IMR-90 (cell line): ENCODE measurements at regions not wholly inside any gene's neighbourhood (a gene's known extent, or its start where the extent isn't known, plus 50 kb on each side); places are given as distances from the start of the nearest gene placed in this dataset.

ENCODE experiments used
- ATAC-seq: fragments of 200-7000 bp; cut with Tn5 transposase; 2 replicates; pipeline ENCODE4 v1.9.1; 2020; ENCODE audit warnings: low read depth, mild to moderate bottlenecking, moderate library complexity
- BruUV-seq: library from RNA; stranded (reverse); fragments of 400-500 nt; replicated peaks from 2 replicates; lab custom pipeline; 2021; lab: Mats Ljungman, UMichigan
- CTCF ChIA-PET: fragments of 300-600 bp; formaldehyde crosslinking; extraction: SDS; loops from one replicate; lab custom pipeline; 2021; ENCODE audit warnings: antibody characterized with exemption; lab: Yijun Ruan, JAX
- POLR2A ChIA-PET: fragments of 300-600 bp; sonication (Branson Sonifier 250); formaldehyde crosslinking; loops from one replicate; lab custom pipeline; 2022; ENCODE audit warnings: antibody characterized with exemption; ENCODE audit not compliant: unreplicated experiment; lab: Charles Lee
- DNase-seq: peaks from one replicate; pipeline ENCODE4 v3.0.0; 2013
- H2AFZ ChIP-seq: replicated peaks from 2 replicates; pipeline ENCODE3; 2013; ENCODE audit warnings: low read length, mild to moderate bottlenecking; ENCODE audit not compliant: poor library complexity
- H2AK5ac ChIP-seq: 2 replicates; pipeline ENCODE4 v1.6.1; 2013; ENCODE audit warnings: low read depth, low read length, inconsistent platforms
- H2AK9ac ChIP-seq: replicated peaks from 2 replicates; pipeline ENCODE3; 2013; ENCODE audit warnings: mild to moderate bottlenecking, low read depth, low read length, moderate library complexity; ENCODE audit not compliant: poor library complexity
- H2BK120ac ChIP-seq: 2 replicates; pipeline ENCODE4 v1.6.1; 2013; ENCODE audit warnings: low read depth, low read length, inconsistent platforms
- H2BK15ac ChIP-seq: 3 replicates; pipeline ENCODE4 v1.6.1; 2013; ENCODE audit warnings: low read depth, low read length, inconsistent platforms
- H2BK20ac ChIP-seq: 2 replicates; pipeline ENCODE4 v1.6.1; 2013; ENCODE audit warnings: low read depth, mild to moderate bottlenecking, inconsistent platforms, low read length, moderate library complexity
- H2BK5ac ChIP-seq: 2 replicates; pipeline ENCODE4 v1.6.1; 2013; ENCODE audit warnings: mild to moderate bottlenecking, low read depth, low read length, inconsistent platforms; ENCODE audit not compliant: poor library complexity, severe bottlenecking
- H3K14ac ChIP-seq: replicated peaks from 2 replicates; pipeline ENCODE4 v1.6.1; 2013; ENCODE audit warnings: low read depth, low read length, inconsistent platforms
- H3K18ac ChIP-seq: 2 replicates; pipeline ENCODE4 v1.6.1; 2013; ENCODE audit warnings: low read depth, low read length, control low read depth
- H3K23ac ChIP-seq: 2 replicates; pipeline ENCODE4 v1.6.1; 2013; ENCODE audit warnings: low read depth, low read length, inconsistent platforms
- H3K27ac ChIP-seq: 2 replicates; pipeline ENCODE4 v1.5.1; 2013; ENCODE audit warnings: mild to moderate bottlenecking, control low read depth, low read length; ENCODE audit not compliant: insufficient read depth
- H3K27me3 ChIP-seq: 2 replicates; pipeline ENCODE4 v1.6.1; 2013; ENCODE audit warnings: low read length; ENCODE audit not compliant: control insufficient read depth, insufficient read depth
- H3K36me3 ChIP-seq: 2 replicates; pipeline ENCODE4 v1.6.1; 2013; ENCODE audit warnings: low read length, mixed read lengths; ENCODE audit not compliant: control insufficient read depth, insufficient read depth
- H3K4ac ChIP-seq: 2 replicates; pipeline ENCODE4 v1.6.1; 2013; ENCODE audit warnings: low read depth, low read length, inconsistent platforms
- H3K4me1 ChIP-seq: 2 replicates; pipeline ENCODE4 v1.6.1; 2013; ENCODE audit warnings: low read length, mixed read lengths; ENCODE audit not compliant: control insufficient read depth, insufficient read depth
- H3K4me2 ChIP-seq: 2 replicates; pipeline ENCODE4 v1.6.1; 2013; ENCODE audit warnings: low read depth, mild to moderate bottlenecking, control low read depth, low read length, moderate library complexity
- H3K4me3 ChIP-seq: 2 replicates; pipeline ENCODE4 v1.5.1; 2013; ENCODE audit warnings: low read depth, mild to moderate bottlenecking, control low read depth, low read length, moderate library complexity; ENCODE audit not compliant: insufficient read depth
- H3K56ac ChIP-seq: 2 replicates; pipeline ENCODE4 v1.6.1; 2013; ENCODE audit warnings: low read length, inconsistent platforms; ENCODE audit not compliant: insufficient read depth; ENCODE audit errors: extremely low read depth
- H3K79me1 ChIP-seq, 2 experiments: 2 replicates each; pipeline ENCODE4 v1.6.1; 2013; ENCODE audit warnings: low read length in 2 of 2, inconsistent platforms in 1 of 2, low read depth in 1 of 2
- H3K9ac ChIP-seq: 2 replicates; pipeline ENCODE4 v1.6.1; 2013; ENCODE audit warnings: low read depth, low read length, control low read depth
- H3K9me1 ChIP-seq: 2 replicates; pipeline ENCODE4 v1.6.1; 2013; ENCODE audit warnings: low read length, inconsistent platforms; ENCODE audit not compliant: insufficient read depth
- H3K9me3 ChIP-seq: 2 replicates; pipeline ENCODE4 v1.6.1; 2013; ENCODE audit warnings: low read length; ENCODE audit not compliant: control insufficient read depth, insufficient read depth
- H4K20me1 ChIP-seq: 2 replicates; pipeline ENCODE4 v1.6.1; 2013; ENCODE audit warnings: low read length, inconsistent platforms; ENCODE audit not compliant: insufficient read depth
- H4K5ac ChIP-seq: 2 replicates; pipeline ENCODE4 v1.6.1; 2013; ENCODE audit warnings: mild to moderate bottlenecking, low read depth, low read length, control low read depth
- H4K8ac ChIP-seq, 2 experiments: 2 replicates each; pipeline ENCODE4 v1.6.1; 2013; ENCODE audit warnings: low read depth in 2 of 2, low read length in 2 of 2, control low read depth in 1 of 2, inconsistent platforms in 1 of 2
- H4K91ac ChIP-seq: 2 replicates; pipeline ENCODE4 v1.6.1; 2013; ENCODE audit warnings: low read depth, low read length, inconsistent platforms; ENCODE audit not compliant: insufficient read depth
- BHLHE40 ChIP-seq: fragments of 150-350 bp; IDR thresholded peaks from 2 replicates; pipeline ENCODE4 v1.6.1; 2016; ENCODE audit warnings: mild to moderate bottlenecking, low read depth, low read length
- CEBPB ChIP-seq: IDR thresholded peaks from 2 replicates; pipeline ENCODE4 v1.6.1; 2012; ENCODE audit warnings: low read depth, low read length, improper control_type of control experiment
- CHD1 ChIP-seq: IDR thresholded peaks from 2 replicates; pipeline ENCODE4 v1.6.1; 2012; ENCODE audit warnings: low read depth, low read length, improper control_type of control experiment
- FOS ChIP-seq: fragments of 150-350 bp; IDR thresholded peaks from 2 replicates; pipeline ENCODE4 v1.6.1; 2016; ENCODE audit warnings: low read depth, low read length
- MAFK ChIP-seq: IDR thresholded peaks from 2 replicates; pipeline ENCODE4 v1.6.1; 2012; ENCODE audit warnings: low read depth, low read length, improper control_type of control experiment
- MAZ ChIP-seq: IDR thresholded peaks from 2 replicates; pipeline ENCODE4 v1.6.1; 2012; ENCODE audit warnings: low read depth, mild to moderate bottlenecking, low read length, improper control_type of control experiment, moderate library complexity, borderline replicate concordance
- MXI1 ChIP-seq: IDR thresholded peaks from 2 replicates; pipeline ENCODE4 v1.6.1; 2012; ENCODE audit warnings: low read depth, mild to moderate bottlenecking, low read length, moderate library complexity, borderline replicate concordance
- RAD21 ChIP-seq: IDR thresholded peaks from 2 replicates; pipeline ENCODE4 v1.6.1; 2012; ENCODE audit warnings: low read length, improper control_type of control experiment
- RFX5 ChIP-seq: IDR thresholded peaks from 2 replicates; pipeline ENCODE4 v1.8.0; 2012; ENCODE audit warnings: low read depth, mild to moderate bottlenecking, low read length, moderate library complexity
- SMC3 ChIP-seq: fragments of 150-350 bp; IDR thresholded peaks from 2 replicates; pipeline ENCODE4 v1.6.1; 2016; ENCODE audit warnings: low read depth, mild to moderate bottlenecking, antibody characterized with exemption, low read length, moderate library complexity
- dilution Hi-C: fragments of 300-500 bp; cut with HindIII; formaldehyde crosslinking; loops from one replicate; pipeline ENCODE4 v1.14.3; 2018; ENCODE audit warnings: low sequenced_read_pairs; ENCODE audit not compliant: unreplicated experiment
- in situ Hi-C: fragments of 300-500 bp; cut with MboI; formaldehyde crosslinking; loops from 3 replicates; pipeline ENCODE4 v1.14.3; 2019; ENCODE audit warnings: low sequenced_read_pairs, inconsistent platforms, mixed read lengths
- intact Hi-C: fragments of 100-400 bp; cut with micrococcal nuclease; formaldehyde crosslinking; loops from 2 replicates; pipeline ENCODE4 v1.10.0; 2022
- TF ChIP-seq, protein P1 (sequence below): fragments of 150-350 bp; IDR thresholded peaks from 2 replicates; pipeline ENCODE4 v1.6.1; 2017; ENCODE audit warnings: mild to moderate bottlenecking, antibody characterized with exemption, low read length, low read depth
- TF ChIP-seq, protein P2 (sequence below): fragments of 150-350 bp; IDR thresholded peaks from 2 replicates; pipeline ENCODE4 v1.6.1; 2016; ENCODE audit warnings: low read depth, mild to moderate bottlenecking, low read length, moderate library complexity, borderline replicate concordance

DNA sequence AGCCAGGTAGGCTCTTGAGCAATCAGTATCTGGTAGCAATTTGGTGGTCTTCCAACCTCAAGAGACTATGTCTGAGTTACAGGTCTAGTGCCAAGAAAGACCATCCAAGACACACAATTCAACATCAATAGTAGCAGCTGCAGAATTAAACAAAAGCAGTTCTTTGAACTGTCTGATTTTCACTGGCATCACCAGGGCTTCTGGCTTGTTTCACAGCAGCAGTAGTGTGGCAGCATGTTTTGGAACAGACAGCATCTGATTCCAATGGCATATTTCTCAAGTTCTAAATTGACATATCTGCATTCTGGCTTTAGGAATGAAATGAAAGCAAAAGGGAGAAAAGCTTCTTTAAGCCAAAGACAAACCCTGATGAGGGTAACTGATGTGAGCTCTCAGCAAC, 334.7 kb upstream of the PRMT6 start:
- Histone ChIP-seq H3K9me3 (no peaks in the 10 kb centered on the region), H3K9ac (no peak overlapping the region), H3K79me1 (no peaks in the 10 kb centered on the region), H3K4me2 (no peak overlapping the region), H4K20me1 (no peaks in the 10 kb centered on the region), H2BK15ac (no peak overlapping the region), H2BK120ac (no peak overlapping the region), H3K4me3 (no peak overlapping the region), H3K23ac (no peak overlapping the region), H3K18ac (no peak overlapping the region), H3K56ac (no peak overlapping the region), H3K27ac (no peak overlapping the region), H2BK20ac (no peak overlapping the region), H3K9me1 (no peaks in the 10 kb centered on the region), H2AFZ (no peak overlapping the region), H4K91ac (no peak overlapping the region), H2BK5ac (no peak overlapping the region), H3K36me3 (no peaks in the 10 kb centered on the region), H3K4me1 (no peaks in the 10 kb centered on the region), H4K5ac (no peak overlapping the region), H2AK5ac (no peak overlapping the region), H3K27me3 (no peaks in the 10 kb centered on the region), H3K14ac (no peak overlapping the region), H3K4ac (no peak overlapping the region), H4K8ac (no peak overlapping the region), H2AK9ac (no peak overlapping the region)
- in situ Hi-C loops (no loop called here), dilution Hi-C loops (no loop called here), intact Hi-C loops (no loop called here)
- BruUV-seq, result no TSS peak
- no peak for DNase-seq
- ATAC-seq, result no peak
- ChIA-PET POLR2A (no interaction called here), CTCF (no interaction called here)
- TF ChIP-seq MXI1 (no peak), SMC3 (no peak), BHLHE40 (no peak), RFX5 (no peak), MAZ (no peak), RAD21 (no peak), MAFK (no peak), FOS (no peak), CHD1 (no peak), CEBPB (no peak)
- TF ChIP-seq, protein P1, sequence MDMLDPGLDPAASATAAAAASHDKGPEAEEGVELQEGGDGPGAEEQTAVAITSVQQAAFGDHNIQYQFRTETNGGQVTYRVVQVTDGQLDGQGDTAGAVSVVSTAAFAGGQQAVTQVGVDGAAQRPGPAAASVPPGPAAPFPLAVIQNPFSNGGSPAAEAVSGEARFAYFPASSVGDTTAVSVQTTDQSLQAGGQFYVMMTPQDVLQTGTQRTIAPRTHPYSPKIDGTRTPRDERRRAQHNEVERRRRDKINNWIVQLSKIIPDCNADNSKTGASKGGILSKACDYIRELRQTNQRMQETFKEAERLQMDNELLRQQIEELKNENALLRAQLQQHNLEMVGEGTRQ, result no peak
- TF ChIP-seq, protein P2, sequence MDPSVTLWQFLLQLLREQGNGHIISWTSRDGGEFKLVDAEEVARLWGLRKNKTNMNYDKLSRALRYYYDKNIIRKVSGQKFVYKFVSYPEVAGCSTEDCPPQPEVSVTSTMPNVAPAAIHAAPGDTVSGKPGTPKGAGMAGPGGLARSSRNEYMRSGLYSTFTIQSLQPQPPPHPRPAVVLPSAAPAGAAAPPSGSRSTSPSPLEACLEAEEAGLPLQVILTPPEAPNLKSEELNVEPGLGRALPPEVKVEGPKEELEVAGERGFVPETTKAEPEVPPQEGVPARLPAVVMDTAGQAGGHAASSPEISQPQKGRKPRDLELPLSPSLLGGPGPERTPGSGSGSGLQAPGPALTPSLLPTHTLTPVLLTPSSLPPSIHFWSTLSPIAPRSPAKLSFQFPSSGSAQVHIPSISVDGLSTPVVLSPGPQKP, result no peak
